ENCODE measurements at regions not wholly inside any gene's neighbourhood (a gene's known extent, or its start where the extent isn't known, plus 50 kb on each side); places are given as distances from the start of the nearest gene placed in this dataset.

DNA sequence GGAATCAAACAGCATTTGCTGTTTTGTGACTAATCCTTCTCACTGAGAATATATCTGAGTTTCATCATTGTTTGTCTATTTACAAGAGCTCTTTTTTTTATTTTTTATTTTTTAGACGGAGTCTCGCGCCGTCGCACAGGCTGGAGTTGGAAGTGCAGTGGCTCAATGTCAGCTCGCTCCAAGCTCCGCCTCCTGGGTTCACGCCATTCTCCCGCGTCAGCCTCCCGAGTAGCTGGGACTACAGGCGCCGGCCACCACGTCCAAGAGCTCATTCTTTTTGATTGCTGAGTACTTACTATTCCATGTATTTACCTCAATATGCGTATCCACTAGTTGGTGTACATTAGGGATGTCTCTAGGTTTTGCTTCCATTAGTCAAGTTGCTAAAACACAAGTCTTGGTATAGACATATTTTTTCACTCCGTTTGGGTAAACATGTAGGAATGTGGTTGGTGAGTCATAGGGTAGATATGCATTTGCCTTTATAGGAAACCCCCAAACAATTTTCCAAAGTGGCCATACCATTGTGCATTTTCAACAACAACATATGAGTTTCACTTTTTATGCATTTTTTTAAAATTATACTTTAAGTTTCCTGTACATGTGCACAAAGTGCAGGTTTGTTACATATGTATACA is 1005.0 kb upstream of the CDH10 start:
- no peak overlapping the region for H3K4me3 ChIP-seq (ENCODE audit: control insufficient read depth in 1 of 2, extremely low read depth in 1 of 2, low read length in 1 of 2)
- Mint-ChIP-seq H3K4me3 (no peak overlapping the region), H3K27ac (no peak overlapping the region), H3K9me3 (peaks cover 22 to 31% (median 28%) of the 10 kb centered on the region in 3 donors), H3K27me3 (no peaks in the 10 kb centered on the region), H3K4me1 (no peaks in the 10 kb centered on the region), H3K36me3 (no peaks in the 10 kb centered on the region)
- H3K27me3 ChIP-seq (replicated peaks in 1 of 2; ENCODE audit: control insufficient read depth in 2 of 2, extremely low read depth in 1 of 2, insufficient read depth in 2 of 2, low read length in 1 of 2) = no peaks in the 10 kb centered on the region
- no peaks in the 10 kb centered on the region for H3K36me3 ChIP-seq (ENCODE audit: control insufficient read depth in 2 of 2, extremely low read depth in 1 of 2, insufficient read depth in 1 of 2, low read length in 1 of 2)
- ChIA-PET POLR2A (no interaction called here), CTCF (no interaction called here)
- no peak overlapping the region for H3K27ac ChIP-seq (ENCODE audit: low read length)
- H3K9me3 ChIP-seq = peaks cover 2% of the 10 kb centered on the region
- 99% methylated on average over 9 of the region's 16 CpGs for WGBS (ENCODE audit: insufficient coverage)
- no peak for DNase-seq
- no peaks in the 10 kb centered on the region for H3K4me1 ChIP-seq (ENCODE audit: control insufficient read depth in 1 of 2, extremely low read depth in 1 of 2, insufficient read depth in 2 of 2, low read length in 2 of 2)
- no peak for ATAC-seq (replicated peaks in 1 of 4)

GRCh38 chr5:25646421-25647341 is 1001.9 kb upstream of the CDH10 start:
- no peaks in the 10 kb centered on the region for H3K36me3 Mint-ChIP-seq
- POLR2A ChIA-PET = no interaction called here

GRCh38 chr5:25641124-25641523 is 996.3 kb upstream of the CDH10 start:
- Histone ChIP-seq H3K4me3 (ENCODE audit: control insufficient read depth in 1 of 2, extremely low read depth in 1 of 2, low read length in 1 of 2) (no peak overlapping the region), H3K36me3 (ENCODE audit: control insufficient read depth in 2 of 2, extremely low read depth in 1 of 2, insufficient read depth in 1 of 2, low read length in 1 of 2) (no peaks in the 10 kb centered on the region), H3K27me3 (replicated peaks in 1 of 2; ENCODE audit: control insufficient read depth in 2 of 2, extremely low read depth in 1 of 2, insufficient read depth in 2 of 2, low read length in 1 of 2) (no peaks in the 10 kb centered on the region), H3K9me3 (peaks cover 5% of the 10 kb centered on the region), H3K4me1 (ENCODE audit: control insufficient read depth in 1 of 2, extremely low read depth in 1 of 2, insufficient read depth in 2 of 2, low read length in 2 of 2) (no peaks in the 10 kb centered on the region), H3K27ac (ENCODE audit: low read length) (no peak overlapping the region)
- peaks cover 15 to 23% (median 18%) of the 10 kb centered on the region in 3 donors for H3K9me3 Mint-ChIP-seq
- H3K27ac Mint-ChIP-seq = no peak overlapping the region
- no peaks in the 10 kb centered on the region for H3K27me3 Mint-ChIP-seq
- no peak for DNase-seq
- ChIA-PET POLR2A (no interaction called here), CTCF (no interaction called here)
- H3K36me3 Mint-ChIP-seq = no peaks in the 10 kb centered on the region
- no CpG with 5 or more reads among the region's 2 CpGs for WGBS (ENCODE audit: insufficient coverage)
- H3K4me3 Mint-ChIP-seq = no peak overlapping the region
- no peaks in the 10 kb centered on the region for H3K4me1 Mint-ChIP-seq
- ATAC-seq (replicated peaks in 1 of 4) = no peak

More at GRCh38 chr5:25646421-25647341, 1001.9 kb upstream of the CDH10 start:
- Mint-ChIP-seq H3K27ac (no peak overlapping the region), H3K4me3 (no peak overlapping the region), H3K9me3 (peaks cover 21 to 32% (median 21%) of the 10 kb centered on the region in 3 donors), H3K4me1 (no peaks in the 10 kb centered on the region), H3K27me3 (no peaks in the 10 kb centered on the region)
- CTCF ChIA-PET = no interaction called here
- Histone ChIP-seq H3K27me3 (replicated peaks in 1 of 2; ENCODE audit: control insufficient read depth in 2 of 2, extremely low read depth in 1 of 2, insufficient read depth in 2 of 2, low read length in 1 of 2) (no peaks in the 10 kb centered on the region), H3K36me3 (ENCODE audit: control insufficient read depth in 2 of 2, extremely low read depth in 1 of 2, insufficient read depth in 1 of 2, low read length in 1 of 2) (no peaks in the 10 kb centered on the region), H3K4me3 (ENCODE audit: control insufficient read depth in 1 of 2, extremely low read depth in 1 of 2, low read length in 1 of 2) (no peak overlapping the region), H3K9me3 (peaks cover 2% of the 10 kb centered on the region), H3K27ac (ENCODE audit: low read length) (no peak overlapping the region), H3K4me1 (ENCODE audit: control insufficient read depth in 1 of 2, extremely low read depth in 1 of 2, insufficient read depth in 2 of 2, low read length in 2 of 2) (no peaks in the 10 kb centered on the region)
- no CpG with 5 or more reads among the region's 3 CpGs for WGBS (ENCODE audit: insufficient coverage)
- DNase-seq (no peak), ATAC-seq (replicated peaks in 1 of 4) (no peak)

DNA sequence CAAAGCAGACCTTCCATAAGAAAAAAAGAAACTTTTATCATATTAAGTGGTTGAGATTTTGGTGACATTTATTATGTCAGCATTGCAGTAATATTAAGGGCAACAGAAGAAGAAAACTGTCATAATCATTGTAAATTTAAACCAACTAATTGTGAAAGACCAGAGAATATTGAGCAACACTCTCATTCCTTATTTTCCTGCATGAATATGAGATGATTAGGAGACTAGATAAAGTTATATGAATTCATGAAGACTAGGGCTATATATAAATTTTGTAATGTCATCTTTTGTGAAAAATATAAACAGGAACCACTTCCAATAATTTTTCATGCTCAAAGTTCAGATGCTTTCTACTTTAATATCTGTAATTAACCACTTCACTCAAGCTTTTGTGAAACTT is 974.5 kb upstream of the CDH10 start:
- no peak overlapping the region for H3K4me3 ChIP-seq (ENCODE audit: control insufficient read depth in 1 of 2, extremely low read depth in 1 of 2, low read length in 1 of 2)
- Mint-ChIP-seq H3K4me1 (no peaks in the 10 kb centered on the region), H3K4me3 (no peak overlapping the region), H3K27me3 (no peaks in the 10 kb centered on the region), H3K27ac (no peak overlapping the region), H3K9me3 (peaks cover 0 to 19% (median 11%) of the 10 kb centered on the region in 3 donors), H3K36me3 (no peaks in the 10 kb centered on the region)
- ChIA-PET CTCF (interaction anchor here in 1 of 2 donors (0.6 kb wide), 1 partner anchor 14 kb away, joined by 5 read pairs; no protein-coding TSS in a partner anchor), POLR2A (no interaction called here)
- H3K36me3 ChIP-seq (ENCODE audit: control insufficient read depth in 2 of 2, extremely low read depth in 1 of 2, insufficient read depth in 1 of 2, low read length in 1 of 2) = no peaks in the 10 kb centered on the region
- ATAC-seq (replicated peaks in 1 of 4) (no peak), DNase-seq (no peak)
- no peaks in the 10 kb centered on the region for H3K27me3 ChIP-seq (replicated peaks in 1 of 2; ENCODE audit: control insufficient read depth in 2 of 2, extremely low read depth in 1 of 2, insufficient read depth in 2 of 2, low read length in 1 of 2)
- H3K27ac ChIP-seq (ENCODE audit: low read length) = no peak overlapping the region
- no peaks in the 10 kb centered on the region for H3K4me1 ChIP-seq (ENCODE audit: control insufficient read depth in 1 of 2, extremely low read depth in 1 of 2, insufficient read depth in 2 of 2, low read length in 2 of 2)
- no peaks in the 10 kb centered on the region for H3K9me3 ChIP-seq

DNA sequence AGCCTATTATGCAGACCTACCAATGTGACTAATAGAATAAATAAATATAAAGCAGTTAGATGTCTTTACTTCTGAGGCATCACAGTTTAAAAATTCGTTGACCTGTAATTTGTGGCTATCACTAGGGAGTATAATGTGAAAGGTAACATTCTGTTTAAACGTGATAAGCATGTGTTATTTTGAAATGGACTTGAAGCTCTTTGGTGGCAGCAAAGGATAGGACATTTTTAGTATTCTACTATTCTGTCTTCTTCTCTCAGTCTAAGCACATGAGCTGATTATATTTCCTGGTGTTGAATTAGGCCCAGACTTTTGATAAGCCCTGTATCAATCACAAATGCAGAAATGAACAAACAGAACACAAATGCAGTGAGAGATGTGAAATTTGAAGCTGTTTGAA is 974.0 kb upstream of the CDH10 start:
- DNase-seq (no peak), ATAC-seq (replicated peaks in 1 of 4) (no peak)
- Mint-ChIP-seq H3K9me3 (peaks cover 0 to 16% (median 9%) of the 10 kb centered on the region in 3 donors), H3K27me3 (no peaks in the 10 kb centered on the region), H3K4me1 (no peaks in the 10 kb centered on the region), H3K36me3 (no peaks in the 10 kb centered on the region), H3K27ac (no peak overlapping the region), H3K4me3 (no peak overlapping the region)
- no peak overlapping the region for H3K4me3 ChIP-seq (ENCODE audit: control insufficient read depth in 1 of 2, extremely low read depth in 1 of 2, low read length in 1 of 2)
- H3K9me3 ChIP-seq = no peaks in the 10 kb centered on the region
- no peaks in the 10 kb centered on the region for H3K36me3 ChIP-seq (ENCODE audit: control insufficient read depth in 2 of 2, extremely low read depth in 1 of 2, insufficient read depth in 1 of 2, low read length in 1 of 2)
- CTCF ChIA-PET = no interaction called here
- H3K27ac ChIP-seq (ENCODE audit: low read length) = no peak overlapping the region
- POLR2A ChIA-PET = no interaction called here
- H3K27me3 ChIP-seq (replicated peaks in 1 of 2; ENCODE audit: control insufficient read depth in 2 of 2, extremely low read depth in 1 of 2, insufficient read depth in 2 of 2, low read length in 1 of 2) = no peaks in the 10 kb centered on the region
- H3K4me1 ChIP-seq (ENCODE audit: control insufficient read depth in 1 of 2, extremely low read depth in 1 of 2, insufficient read depth in 2 of 2, low read length in 2 of 2) = no peaks in the 10 kb centered on the region
- WGBS (ENCODE audit: insufficient coverage) = no CpG with 5 or more reads among the region's 2 CpGs

- Mint-ChIP-seq H3K9me3 (peaks cover 0 to 12% (median 8%) of the 10 kb centered on the region in 3 donors), H3K4me1 (no peaks in the 10 kb centered on the region), H3K27me3 (no peaks in the 10 kb centered on the region), H3K4me3 (no peak overlapping the region), H3K36me3 (no peaks in the 10 kb centered on the region), H3K27ac (no peak overlapping the region)
- Histone ChIP-seq H3K4me3 (ENCODE audit: control insufficient read depth in 1 of 2, extremely low read depth in 1 of 2, low read length in 1 of 2) (no peak overlapping the region), H3K4me1 (ENCODE audit: control insufficient read depth in 1 of 2, extremely low read depth in 1 of 2, insufficient read depth in 2 of 2, low read length in 2 of 2) (no peaks in the 10 kb centered on the region), H3K36me3 (ENCODE audit: control insufficient read depth in 2 of 2, extremely low read depth in 1 of 2, insufficient read depth in 1 of 2, low read length in 1 of 2) (no peaks in the 10 kb centered on the region), H3K27me3 (replicated peaks in 1 of 2; ENCODE audit: control insufficient read depth in 2 of 2, extremely low read depth in 1 of 2, insufficient read depth in 2 of 2, low read length in 1 of 2) (no peaks in the 10 kb centered on the region), H3K9me3 (no peaks in the 10 kb centered on the region), H3K27ac (ENCODE audit: low read length) (no peak overlapping the region)
- DNase-seq (no peak), ATAC-seq (replicated peaks in 1 of 4) (no peak)
- ChIA-PET CTCF (no interaction called here), POLR2A (no interaction called here)
- WGBS (ENCODE audit: insufficient coverage) = 96% methylated on average over 22 of the region's 22 CpGs
Observed at GRCh38 chr5:25614466-25614865, 969.7 kb upstream of the CDH10 start.
